Activated naive CD4-positive, alpha-beta T cell treated with anti-CD3 and anti-CD28 coated beads, Interleukin-2, amount 10 ng/mL, durations not matched to agents 7 days and 5 days (primary cell): ENCODE measurements at regions not wholly inside any gene's neighbourhood (a gene's known extent, or its start where the extent isn't known, plus 50 kb on each side); places are given as distances from the start of the nearest gene placed in this dataset.
A peak's percentile ranks its signal among the peaks of the same experiment; 100 is the strongest.
"Not testable (repeated sequence)": the region's sequence is repeated elsewhere in the genome, so short reads cannot be mapped to it uniquely, and the experiment has no call there.

Source experiments
- CTCF ChIA-PET: fragments of 350-600 bp; sonication (Branson Sonifier 250); formaldehyde crosslinking; loops from one replicate; lab custom pipeline; 2021; ENCODE audit warnings: antibody characterized with exemption; lab: Charles Lee
- DNase-seq: peaks from one replicate; pipeline ENCODE4 v3.0.0-alpha.2; 2020
- H3K27ac Mint-ChIP-seq: one replicate; pipeline ENCODE4 v1.8.0; 2021; ENCODE audit warnings: mild to moderate bottlenecking, moderate library complexity, mixed read lengths
- H3K27me3 Mint-ChIP-seq: one replicate; pipeline ENCODE4 v1.8.0; 2021; ENCODE audit warnings: mild to moderate bottlenecking, mixed read lengths
- H3K36me3 Mint-ChIP-seq: one replicate; pipeline ENCODE4 v1.8.0; 2021; ENCODE audit warnings: mixed read lengths
- H3K4me1 Mint-ChIP-seq: one replicate; pipeline ENCODE4 v1.8.0; 2021; ENCODE audit warnings: mixed read lengths
- H3K4me3 Mint-ChIP-seq: one replicate; pipeline ENCODE4 v1.8.0; 2021; ENCODE audit warnings: mild to moderate bottlenecking, moderate library complexity, mixed read lengths
- H3K9me3 Mint-ChIP-seq: one replicate; pipeline ENCODE4 v1.8.0; 2021; ENCODE audit warnings: mixed read lengths

- Mint-ChIP-seq H3K9me3 (no peaks in the 10 kb centered on the region), H3K4me1 (peaks cover 8% of the 10 kb centered on the region), H3K27ac (no peak overlapping the region), H3K36me3 (no peaks in the 10 kb centered on the region), H3K27me3 (peaks cover 28% of the 10 kb centered on the region), H3K4me3 (no peak overlapping the region)
- CTCF ChIA-PET: interaction anchor here (0.7 to 1.2 kb wide), 2 partner anchors 9 to 11 kb away, joined by 3 to 7 read pairs; no protein-coding TSS in a partner anchor
- peak; percentile 30 for DNase-seq
These were observed 73.4 kb upstream of the BNIP2 start for GRCh38 chr15:59762558-59762957.

- peaks cover 28% of the 10 kb centered on the region for H3K27me3 Mint-ChIP-seq
- DNase-seq, H3K27ac Mint-ChIP-seq, H3K4me3 Mint-ChIP-seq, H3K4me1 Mint-ChIP-seq, H3K36me3 Mint-ChIP-seq, H3K9me3 Mint-ChIP-seq: not testable (repeated sequence)
- CTCF ChIA-PET: interaction anchor here (1.0 kb wide), 1 partner anchor 9 kb away, joined by 3 read pairs; no protein-coding TSS in a partner anchor
These were observed 71.1 kb upstream of the BNIP2 start for GRCh38 chr15:59760256-59760655.

GRCh38 chr15:59751552-59752413 lies 62.7 kb upstream of the BNIP2 start:
- Mint-ChIP-seq H3K9me3 (no peaks in the 10 kb centered on the region), H3K36me3 (no peaks in the 10 kb centered on the region), H3K27ac (no peak overlapping the region), H3K27me3 (peaks cover 24% of the 10 kb centered on the region), H3K4me1 (peaks cover 16% of the 10 kb centered on the region), H3K4me3 (no peak overlapping the region)
- CTCF ChIA-PET: interaction anchor here (0.6 to 2.1 kb wide), 18 partner anchors 8 to 574 kb away, joined by 3 to 20 read pairs (median 3); no protein-coding TSS in a partner anchor
- no peak for DNase-seq

GRCh38 chr15:59746777-59747176 lies 57.7 kb upstream of the BNIP2 start:
- no peak for DNase-seq
- CTCF ChIA-PET: interaction anchor here (2.1 kb wide), 1 partner anchor 579 kb away, joined by 7 read pairs; no protein-coding TSS in a partner anchor
- Mint-ChIP-seq H3K36me3 (no peaks in the 10 kb centered on the region), H3K4me1 (peaks cover 4% of the 10 kb centered on the region), H3K27me3 (peaks cover 29% of the 10 kb centered on the region), H3K4me3 (no peak overlapping the region), H3K9me3 (peaks cover 8% of the 10 kb centered on the region), H3K27ac (no peak overlapping the region)

- Mint-ChIP-seq H3K4me1 (no peaks in the 10 kb centered on the region), H3K9me3 (peaks cover 8% of the 10 kb centered on the region), H3K27me3 (peaks cover 17% of the 10 kb centered on the region), H3K4me3 (no peak overlapping the region), H3K36me3 (no peaks in the 10 kb centered on the region), H3K27ac (no peak overlapping the region)
- peak; percentile 26 for DNase-seq
- CTCF ChIA-PET: interaction anchor here (0.9 to 1.7 kb wide), 8 partner anchors 10 to 587 kb away, joined by 3 to 10 read pairs (median 4); partner anchors contain the start of gene FOXB1
These were observed 52.3 kb upstream of the BNIP2 start for GRCh38 chr15:59741274-59741906.

- CTCF ChIA-PET: interaction anchor here (1.2 kb wide), 1 partner anchor 15 kb away, joined by 5 read pairs; no protein-coding TSS in a partner anchor
- DNase-seq: no peak
- Mint-ChIP-seq H3K9me3 (peaks cover 8% of the 10 kb centered on the region), H3K36me3 (no peaks in the 10 kb centered on the region), H3K27me3 (peaks cover 16% of the 10 kb centered on the region), H3K4me1 (no peaks in the 10 kb centered on the region), H3K4me3 (no peak overlapping the region), H3K27ac (no peak overlapping the region)
These were observed 50.6 kb upstream of the BNIP2 start for GRCh38 chr15:59739557-59740186.
